HCT116 (cell line): ENCODE measurements at regions not wholly inside any gene's neighbourhood (a gene's known extent, or its start where the extent isn't known, plus 50 kb on each side); places are given as distances from the start of the nearest gene placed in this dataset.

ENCODE experiments used
- ATAC-seq: fragments of 200-7000 bp; cut with Tn5 transposase; 2 replicates; pipeline ENCODE4 v1.9.1; 2020; ENCODE audit warnings: mild to moderate bottlenecking, moderate library complexity
- BruUV-seq: library from RNA; stranded (reverse); fragments of 400-500 nt; replicated peaks from 2 replicates; lab custom pipeline; 2021; lab: Mats Ljungman, UMichigan
- CTCF ChIA-PET: fragments of 300-600 bp; sonication (Branson Sonifier 250); formaldehyde crosslinking; loops from one replicate; lab custom pipeline; 2021; ENCODE audit warnings: antibody characterized with exemption; lab: Charles Lee
- POLR2A ChIA-PET: fragments of 300-600, 350-600 bp; sonication (Branson Sonifier 250); formaldehyde crosslinking; loops from one replicate; lab custom pipeline; 2021; ENCODE audit warnings: antibody characterized with exemption; lab: Charles Lee
- RAD21 ChIA-PET, 2 experiments: fragments of 300-600 bp; sonication (Branson Sonifier 250); formaldehyde crosslinking; loops; one replicate each; lab custom pipeline; 2023; ENCODE audit warnings: low total read pairs in 2 of 2; ENCODE audit not compliant: uncharacterized antibody in 2 of 2, unreplicated experiment in 2 of 2, low non-redundant PET in 1 of 2; lab: Charles Lee
- DNase-seq: peaks from one replicate; pipeline ENCODE4 v3.0.0-alpha.2; 2010; ENCODE audit warnings: low read depth, low spot score
- H2AFZ ChIP-seq: fragments of 200-600 bp; shearing (Covaris generic), sonication (generic); 2 replicates; pipeline ENCODE4 v1.6.1; 2017; ENCODE audit warnings: low read depth, mixed run types, mixed read lengths, antibody characterized with exemption, low read length; ENCODE audit not compliant: poor library complexity, severe bottlenecking
- H3K27ac ChIP-seq: 2 replicates; pipeline ENCODE4 v1.5.1; 2012; ENCODE audit warnings: low read depth, low read length
- H3K27me3 ChIP-seq: fragments of 200-600 bp; sonication (generic); 2 replicates; pipeline ENCODE4 v1.6.1; 2016; ENCODE audit warnings: mixed run types, low read length, mixed read lengths; ENCODE audit not compliant: insufficient read depth
- H3K36me3 ChIP-seq, 2 experiments: fragments of 200-500 bp in 1 of 2; fragments of 200-600 bp in 1 of 2; sonication (Bioruptor generic) in 1 of 2; sonication (generic) in 1 of 2; 2 replicates each; pipeline versions ENCODE4 v1.5.1 to v1.6.1; 2014 to 2016; ENCODE audit warnings: low read length in 2 of 2, inconsistent platforms in 1 of 2, mixed read lengths in 1 of 2, mixed run types in 1 of 2; ENCODE audit not compliant: insufficient read depth in 2 of 2, control insufficient read depth in 1 of 2
- H3K4me1 ChIP-seq, 2 experiments: fragments of 200-600 bp in 1 of 2; sonication (generic) in 1 of 2; 2 replicates each; pipeline versions ENCODE4 v1.5.1 to v1.6.1; 2012 to 2017; ENCODE audit warnings: low read length in 2 of 2, inconsistent platforms in 1 of 2, mild to moderate bottlenecking in 1 of 2, mixed read lengths in 1 of 2, mixed run types in 1 of 2, moderate library complexity in 1 of 2; ENCODE audit not compliant: insufficient read depth in 2 of 2, control insufficient read depth in 1 of 2
- H3K4me2 ChIP-seq: fragments of 200-600 bp; sonication (generic); 2 replicates; pipeline ENCODE4 v1.6.1; 2017; ENCODE audit warnings: mixed run types, low read length, mixed read lengths
- H3K4me3 ChIP-seq, 2 experiments: fragments of 200-600 bp in 1 of 2; sonication (generic) in 1 of 2; replicated peaks in 1 of 2; 2 replicates each; pipeline ENCODE4 v1.5.1; 2011 to 2016; ENCODE audit warnings: low read length in 2 of 2, control low read depth in 1 of 2, low read depth in 1 of 2, mild to moderate bottlenecking in 1 of 2, mixed read lengths in 1 of 2, mixed run types in 1 of 2
- H3K79me2 ChIP-seq: fragments of 200-600 bp; sonication (generic); 2 replicates; pipeline ENCODE4 v1.6.1; 2017; ENCODE audit warnings: mild to moderate bottlenecking, mixed run types, low read length, moderate library complexity, mixed read lengths; ENCODE audit not compliant: insufficient read depth
- H3K9ac ChIP-seq: fragments of 200-600 bp; sonication (generic); 2 replicates; pipeline ENCODE4 v1.6.1; 2016; ENCODE audit warnings: low read length, mixed read lengths
- H3K9me2 ChIP-seq: fragments of 200-600 bp; sonication (generic), shearing (Covaris generic); 2 replicates; pipeline ENCODE4 v1.6.1; 2017; ENCODE audit warnings: mixed run types, mild to moderate bottlenecking, moderate library complexity; ENCODE audit not compliant: insufficient read depth
- H3K9me3 ChIP-seq, 2 experiments: fragments of 200-500 bp in 1 of 2; fragments of 200-600 bp in 1 of 2; sonication (Bioruptor generic) in 1 of 2; sonication (generic) in 1 of 2; 2 replicates each; pipeline ENCODE4 v1.6.1; 2014 to 2017; ENCODE audit warnings: low read length in 2 of 2, mixed read lengths in 2 of 2, inconsistent platforms in 1 of 2, low read depth in 1 of 2, mild to moderate bottlenecking in 1 of 2, mixed run types in 1 of 2, moderate library complexity in 1 of 2; ENCODE audit not compliant: control insufficient read depth in 1 of 2, insufficient read depth in 1 of 2
- H4K20me1 ChIP-seq: fragments of 200-600 bp; sonication (generic), shearing (Covaris generic); 2 replicates; pipeline ENCODE4 v1.6.1; 2017; ENCODE audit warnings: mixed run types, mild to moderate bottlenecking, moderate library complexity; ENCODE audit not compliant: insufficient read depth
- CEBPB ChIP-seq: IDR thresholded peaks from 2 replicates; pipeline ENCODE4 v1.6.1; 2012; ENCODE audit warnings: low read depth
- EGR1 ChIP-seq: IDR thresholded peaks from 2 replicates; pipeline ENCODE4 v1.6.1; 2012; ENCODE audit warnings: low read depth
- ELF1 ChIP-seq: IDR thresholded peaks from 2 replicates; pipeline ENCODE4 v1.6.1; 2012; ENCODE audit warnings: low read depth, borderline replicate concordance
- EZH2 ChIP-seq: fragments of 200-600 bp; sonication (generic); IDR thresholded peaks from 2 replicates; pipeline ENCODE4 v1.6.1; 2017; ENCODE audit warnings: antibody characterized with exemption, mixed run types
- EZH2phosphoT487 ChIP-seq: fragments of 200-600 bp; IDR thresholded peaks from 2 replicates; pipeline ENCODE4 v1.6.1; 2018; ENCODE audit warnings: antibody characterized with exemption, borderline replicate concordance
- POLR2A ChIP-seq: IDR thresholded peaks from 2 replicates; pipeline ENCODE4 v1.7.0; 2011; ENCODE audit warnings: borderline replicate concordance; ENCODE audit not compliant: insufficient read depth, insufficient read length; ENCODE audit errors: extremely low read depth
- POLR2AphosphoS5 ChIP-seq: IDR thresholded peaks from 2 replicates; pipeline ENCODE4 v1.6.1; 2011; ENCODE audit warnings: mild to moderate bottlenecking, low read depth, low read length, moderate library complexity
- RAD21 ChIP-seq: IDR thresholded peaks from 2 replicates; pipeline ENCODE4 v1.6.1; 2012; ENCODE audit warnings: low read depth, mild to moderate bottlenecking
- REST ChIP-seq: IDR thresholded peaks from 2 replicates; pipeline ENCODE4 v1.6.1; 2012; ENCODE audit warnings: low read depth
- SIN3A ChIP-seq: IDR thresholded peaks from 2 replicates; pipeline ENCODE4 v1.6.1; 2012; ENCODE audit warnings: low read depth
- SRF ChIP-seq: IDR thresholded peaks from 2 replicates; pipeline ENCODE4 v1.6.1; 2012; ENCODE audit warnings: low read depth
- TCF7L2 ChIP-seq: IDR thresholded peaks from 2 replicates; pipeline ENCODE4 v1.7.0; 2011; ENCODE audit warnings: borderline replicate concordance, inconsistent platforms; ENCODE audit not compliant: insufficient read depth, insufficient read length; ENCODE audit errors: extremely low read depth
- YY1 ChIP-seq: IDR thresholded peaks from 2 replicates; pipeline ENCODE4 v1.6.1; 2011; ENCODE audit warnings: low read length, low read depth, moderate library complexity, mild to moderate bottlenecking; ENCODE audit not compliant: insufficient replicate concordance; ENCODE audit errors: extremely low read depth
- ZBTB33 ChIP-seq: IDR thresholded peaks from 2 replicates; pipeline ENCODE4 v1.6.1; 2011; ENCODE audit warnings: mild to moderate bottlenecking, low read length, moderate library complexity; ENCODE audit not compliant: insufficient replicate concordance; ENCODE audit errors: extremely low read depth
- ZNF274 ChIP-seq: fragments of 200-500 bp; sonication (Bioruptor generic); IDR thresholded peaks from 2 replicates; pipeline ENCODE4 v1.6.1; 2014; ENCODE audit warnings: mild to moderate bottlenecking, low read depth, low read length, inconsistent platforms
- intact Hi-C: fragments of 100-400 bp; cut with micrococcal nuclease; formaldehyde crosslinking; loops from 2 replicates; pipeline ENCODE4 v1.10.0; 2022
- TF ChIP-seq, protein P1 (sequence below): IDR thresholded peaks from 2 replicates; pipeline ENCODE4 v1.6.1; 2012
- TF ChIP-seq, protein P2 (sequence below), 3 experiments: fragments of 200-600 bp in 1 of 3; sonication (generic) in 1 of 3; IDR thresholded peaks in 2 of 3; conservative IDR thresholded peaks in 1 of 3; 2 replicates each; pipeline ENCODE4 v1.5.1; 2012 to 2017; ENCODE audit warnings: low read depth in 2 of 3, low read length in 2 of 3, antibody characterized with exemption in 1 of 3, borderline replicate concordance in 1 of 3, control low read depth in 1 of 3, mild to moderate bottlenecking in 1 of 3, mixed read lengths in 1 of 3, mixed run types in 1 of 3, moderate library complexity in 1 of 3; ENCODE audit not compliant: insufficient read depth in 1 of 3

GRCh38 chr12:40469736-40470135 is 222.5 kb upstream of the CNTN1 start:
- H3K27ac ChIP-seq: no peak overlapping the region
- H4K20me1 ChIP-seq: no peaks in the 10 kb centered on the region
- no peaks in the 10 kb centered on the region for H3K79me2 ChIP-seq
- ChIA-PET CTCF (no interaction called here), RAD21 (no interaction called here), POLR2A (no interaction called here)
- no TSS peak for BruUV-seq
- intact Hi-C loops: no loop called here
- H3K27me3 ChIP-seq: no peaks in the 10 kb centered on the region
- ATAC-seq: no peak
- no peaks in the 10 kb centered on the region for H3K9me2 ChIP-seq
- H3K36me3 ChIP-seq: no peaks in the 10 kb centered on the region
- H3K4me1 ChIP-seq: no peaks in the 10 kb centered on the region
- no peak overlapping the region for H3K9ac ChIP-seq
- no peak for TF ChIP-seq POLR2A
- no peak for TF ChIP-seq ELF1
- TF ChIP-seq POLR2AphosphoS5: no peak
- no peak for TF ChIP-seq RAD21
- no peak for TF ChIP-seq ZNF274
- no peak for TF ChIP-seq EZH2phosphoT487
- TF ChIP-seq, protein P1, sequence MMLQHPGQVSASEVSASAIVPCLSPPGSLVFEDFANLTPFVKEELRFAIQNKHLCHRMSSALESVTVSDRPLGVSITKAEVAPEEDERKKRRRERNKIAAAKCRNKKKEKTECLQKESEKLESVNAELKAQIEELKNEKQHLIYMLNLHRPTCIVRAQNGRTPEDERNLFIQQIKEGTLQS: no peak
- no peak for TF ChIP-seq TCF7L2
- no peak for TF ChIP-seq SIN3A
- TF ChIP-seq YY1: no peak
- TF ChIP-seq EGR1: no peak
- no peak for TF ChIP-seq REST
- TF ChIP-seq SRF: no peak
- no peak for TF ChIP-seq ZBTB33
- no peak for TF ChIP-seq CEBPB
- no peak for TF ChIP-seq EZH2
- TF ChIP-seq, protein P2, sequence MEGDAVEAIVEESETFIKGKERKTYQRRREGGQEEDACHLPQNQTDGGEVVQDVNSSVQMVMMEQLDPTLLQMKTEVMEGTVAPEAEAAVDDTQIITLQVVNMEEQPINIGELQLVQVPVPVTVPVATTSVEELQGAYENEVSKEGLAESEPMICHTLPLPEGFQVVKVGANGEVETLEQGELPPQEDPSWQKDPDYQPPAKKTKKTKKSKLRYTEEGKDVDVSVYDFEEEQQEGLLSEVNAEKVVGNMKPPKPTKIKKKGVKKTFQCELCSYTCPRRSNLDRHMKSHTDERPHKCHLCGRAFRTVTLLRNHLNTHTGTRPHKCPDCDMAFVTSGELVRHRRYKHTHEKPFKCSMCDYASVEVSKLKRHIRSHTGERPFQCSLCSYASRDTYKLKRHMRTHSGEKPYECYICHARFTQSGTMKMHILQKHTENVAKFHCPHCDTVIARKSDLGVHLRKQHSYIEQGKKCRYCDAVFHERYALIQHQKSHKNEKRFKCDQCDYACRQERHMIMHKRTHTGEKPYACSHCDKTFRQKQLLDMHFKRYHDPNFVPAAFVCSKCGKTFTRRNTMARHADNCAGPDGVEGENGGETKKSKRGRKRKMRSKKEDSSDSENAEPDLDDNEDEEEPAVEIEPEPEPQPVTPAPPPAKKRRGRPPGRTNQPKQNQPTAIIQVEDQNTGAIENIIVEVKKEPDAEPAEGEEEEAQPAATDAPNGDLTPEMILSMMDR (IDR thresholded peaks at IDR 0.05 in 2 of 3, conservative IDR thresholded peaks at IDR 0.05 in 1 of 3; ENCODE audit: borderline replicate concordance in 1 of 3, insufficient read depth in 1 of 3, low read depth in 2 of 3, low read length in 2 of 3): no peak
- no peaks in the 10 kb centered on the region for H3K9me3 ChIP-seq
- H2AFZ ChIP-seq: no peak overlapping the region
- H3K4me2 ChIP-seq: no peak overlapping the region
- DNase-seq: no peak
- no peak overlapping the region for H3K4me3 ChIP-seq
